ENCODE measurements at regions not wholly inside any gene's neighbourhood (a gene's known extent, or its start where the extent isn't known, plus 50 kb on each side); places are given as distances from the start of the nearest gene placed in this dataset.

DNA sequence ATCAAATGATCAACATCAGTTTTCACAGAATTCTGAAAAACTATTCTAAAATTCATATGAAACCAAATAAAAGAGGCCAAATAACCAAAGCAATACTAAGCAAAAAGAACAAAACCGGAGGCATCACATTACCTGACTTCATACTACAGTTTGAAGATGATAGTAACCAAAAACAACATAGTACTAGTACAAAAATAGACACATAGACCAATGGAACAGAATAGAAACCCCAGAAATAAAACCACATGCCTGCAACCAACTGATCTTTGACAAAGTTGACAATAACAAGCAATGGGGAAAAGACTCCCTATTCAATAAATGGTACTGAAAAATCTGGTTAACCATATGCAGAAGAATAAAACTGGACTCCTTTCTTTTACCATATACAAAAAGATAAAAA lies 75.7 kb upstream of the FXR1 start:
- TF ChIP-seq POLR2AphosphoS5 (IDR thresholded peaks at IDR 0.05) (no peak), EP300 (IDR thresholded peaks at IDR 0.05) (no peak), POLR2A (IDR thresholded peaks at IDR 0.05) (no peak)
- TF ChIP-seq, protein P1, sequence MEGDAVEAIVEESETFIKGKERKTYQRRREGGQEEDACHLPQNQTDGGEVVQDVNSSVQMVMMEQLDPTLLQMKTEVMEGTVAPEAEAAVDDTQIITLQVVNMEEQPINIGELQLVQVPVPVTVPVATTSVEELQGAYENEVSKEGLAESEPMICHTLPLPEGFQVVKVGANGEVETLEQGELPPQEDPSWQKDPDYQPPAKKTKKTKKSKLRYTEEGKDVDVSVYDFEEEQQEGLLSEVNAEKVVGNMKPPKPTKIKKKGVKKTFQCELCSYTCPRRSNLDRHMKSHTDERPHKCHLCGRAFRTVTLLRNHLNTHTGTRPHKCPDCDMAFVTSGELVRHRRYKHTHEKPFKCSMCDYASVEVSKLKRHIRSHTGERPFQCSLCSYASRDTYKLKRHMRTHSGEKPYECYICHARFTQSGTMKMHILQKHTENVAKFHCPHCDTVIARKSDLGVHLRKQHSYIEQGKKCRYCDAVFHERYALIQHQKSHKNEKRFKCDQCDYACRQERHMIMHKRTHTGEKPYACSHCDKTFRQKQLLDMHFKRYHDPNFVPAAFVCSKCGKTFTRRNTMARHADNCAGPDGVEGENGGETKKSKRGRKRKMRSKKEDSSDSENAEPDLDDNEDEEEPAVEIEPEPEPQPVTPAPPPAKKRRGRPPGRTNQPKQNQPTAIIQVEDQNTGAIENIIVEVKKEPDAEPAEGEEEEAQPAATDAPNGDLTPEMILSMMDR (IDR thresholded peaks at IDR 0.05): no peak
- H3K27ac ChIP-seq: no peak overlapping the region
- no peaks in the 10 kb centered on the region for H3K4me1 ChIP-seq
- intact Hi-C loops (cut with DNase I): no loop called here
- no peaks in the 10 kb centered on the region for H3K9me3 ChIP-seq
- H3K27me3 ChIP-seq: no peaks in the 10 kb centered on the region
- no peaks in the 10 kb centered on the region for H3K36me3 ChIP-seq
- 90 to 92% methylated on average over 1 of the region's 1 CpG for WGBS, 2 donors
- no peak overlapping the region for H3K4me3 ChIP-seq
- DNase-seq: no peak

GRCh38 chr3:180854887-180855286 lies 57.6 kb upstream of the FXR1 start:
- TF ChIP-seq, protein P1 (IDR thresholded peaks at IDR 0.05): no peak
- no peak for TF ChIP-seq POLR2AphosphoS5 (IDR thresholded peaks at IDR 0.05)
- TF ChIP-seq POLR2A (IDR thresholded peaks at IDR 0.05): no peak
- TF ChIP-seq EP300 (IDR thresholded peaks at IDR 0.05): no peak
- H3K9me3 ChIP-seq: no peaks in the 10 kb centered on the region

DNA sequence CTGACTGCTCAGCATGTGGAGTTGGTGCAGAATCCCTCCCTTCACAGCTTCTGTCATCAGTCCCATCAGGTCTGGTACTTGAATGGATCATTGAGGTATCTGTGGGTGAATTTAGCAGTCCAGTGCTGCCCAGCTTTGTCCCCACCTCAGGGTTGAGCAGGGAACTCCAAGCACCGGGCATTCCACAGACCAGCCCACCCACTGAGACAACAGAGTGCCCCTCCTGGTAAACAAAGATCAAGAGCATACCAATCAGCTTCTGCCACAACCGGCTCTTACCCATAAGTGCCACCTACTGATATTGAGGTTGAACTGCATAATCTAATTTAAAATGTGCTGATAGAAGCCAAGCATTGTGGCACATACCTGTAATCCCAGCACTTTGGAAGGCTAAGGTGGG lies 57.1 kb upstream of the FXR1 start:
- no peak overlapping the region for H3K4me3 ChIP-seq
- TF ChIP-seq, protein P1 (IDR thresholded peaks at IDR 0.05): no peak
- no peak for TF ChIP-seq EP300 (IDR thresholded peaks at IDR 0.05)
- TF ChIP-seq POLR2AphosphoS5 (IDR thresholded peaks at IDR 0.05): no peak
- no peak for TF ChIP-seq POLR2A (IDR thresholded peaks at IDR 0.05)
- no peak overlapping the region for H3K27ac ChIP-seq
- no peaks in the 10 kb centered on the region for H3K9me3 ChIP-seq
- no peaks in the 10 kb centered on the region for H3K36me3 ChIP-seq
- 1 to 8% methylated on average over 2 of the region's 2 CpGs for WGBS, 2 donors
- H3K4me1 ChIP-seq: no peaks in the 10 kb centered on the region
- H3K27me3 ChIP-seq: no peaks in the 10 kb centered on the region
- no peak for DNase-seq
- intact Hi-C loops (cut with DNase I): no loop called here

More at GRCh38 chr3:180854887-180855286, 57.6 kb upstream of the FXR1 start:
- WGBS, 2 donors: 38 to 55% methylated on average over 2 of the region's 2 CpGs
- no peak overlapping the region for H3K27ac ChIP-seq
- intact Hi-C loops (cut with DNase I): no loop called here
- no peak overlapping the region for H3K4me3 ChIP-seq
- H3K4me1 ChIP-seq: no peaks in the 10 kb centered on the region
- no peaks in the 10 kb centered on the region for H3K36me3 ChIP-seq
- no peaks in the 10 kb centered on the region for H3K27me3 ChIP-seq
- no peak for DNase-seq

GRCh38 chr3:180855956-180856355 lies 56.5 kb upstream of the FXR1 start:
- no peak overlapping the region for H3K4me3 ChIP-seq
- no peak overlapping the region for H3K27ac ChIP-seq
- no peaks in the 10 kb centered on the region for H3K9me3 ChIP-seq
- intact Hi-C loops (cut with DNase I): no loop called here
- H3K36me3 ChIP-seq: no peaks in the 10 kb centered on the region
- no peak for DNase-seq
- H3K4me1 ChIP-seq: no peaks in the 10 kb centered on the region
- H3K27me3 ChIP-seq: no peaks in the 10 kb centered on the region
- TF ChIP-seq POLR2AphosphoS5 (IDR thresholded peaks at IDR 0.05) (no peak), EP300 (IDR thresholded peaks at IDR 0.05) (no peak), POLR2A (IDR thresholded peaks at IDR 0.05) (no peak)
- WGBS, 2 donors: 79 to 87% methylated on average over 3 of the region's 3 CpGs

DNA sequence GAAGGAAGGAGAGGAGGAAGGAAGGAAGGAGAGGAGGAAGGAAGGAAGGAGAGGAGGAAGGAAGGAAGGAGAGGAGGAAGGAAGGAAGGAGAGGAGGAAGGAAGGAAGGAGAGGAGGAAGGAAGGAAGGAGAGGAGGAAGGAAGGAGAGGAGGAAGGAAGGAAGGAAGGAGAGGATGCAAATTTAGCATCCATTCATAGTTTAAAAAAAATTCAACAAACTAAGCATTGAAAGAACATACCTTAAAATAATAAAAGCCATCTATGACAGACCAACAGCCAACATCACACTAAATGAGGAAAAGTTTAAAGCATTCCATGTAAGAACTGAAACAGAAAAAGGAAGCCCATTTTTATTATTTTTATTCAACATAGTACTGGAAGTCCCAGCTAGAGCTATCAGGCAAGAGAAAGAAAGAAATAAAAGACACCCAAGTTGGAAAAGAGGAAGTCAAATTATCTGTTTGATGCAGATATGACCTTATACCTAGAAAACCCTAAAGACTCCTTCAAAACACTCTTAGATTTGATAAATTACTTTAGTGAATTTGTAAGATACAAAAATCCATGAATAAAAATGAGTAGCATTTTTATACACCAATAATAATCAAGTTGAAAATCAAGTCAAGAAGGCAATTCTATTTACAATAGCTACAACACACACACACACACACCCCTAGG lies 52.2 kb upstream of the FXR1 start:
- no peaks in the 10 kb centered on the region for H3K36me3 ChIP-seq

More for the DNA sequence above, 52.2 kb upstream of the FXR1 start:
- Histone ChIP-seq H3K27ac (no peak overlapping the region), H3K9me3 (no peaks in the 10 kb centered on the region), H3K4me1 (no peaks in the 10 kb centered on the region), H3K4me3 (no peak overlapping the region), H3K27me3 (no peaks in the 10 kb centered on the region)
- intact Hi-C loops (cut with DNase I): no loop called here
- DNase-seq: no peak
- TF ChIP-seq, protein P1 (IDR thresholded peaks at IDR 0.05): no peak
- TF ChIP-seq POLR2AphosphoS5 (IDR thresholded peaks at IDR 0.05): no peak
- no peak for TF ChIP-seq POLR2A (IDR thresholded peaks at IDR 0.05)
- no peak for TF ChIP-seq EP300 (IDR thresholded peaks at IDR 0.05)
